NB4 (cell line): ENCODE measurements at regions not wholly inside any gene's neighbourhood (a gene's known extent, or its start where the extent isn't known, plus 50 kb on each side); places are given as distances from the start of the nearest gene placed in this dataset.

ENCODE experiments used
- DNase-seq: peaks from one replicate; pipeline ENCODE4 v3.0.0; 2010; ENCODE audit warnings: low read depth
- H3K4me3 ChIP-seq: one replicate; pipeline ENCODE4 v1.5.1; 2011; ENCODE audit warnings: mild to moderate bottlenecking, low read depth, low read length, moderate library complexity
- CTCF ChIP-seq: IDR thresholded peaks from one replicate; pipeline ENCODE4 v1.5.1; 2012; ENCODE audit warnings: low read depth, low read length
- MYC ChIP-seq: IDR thresholded peaks from 2 replicates; pipeline ENCODE4 v1.6.1; 2011; ENCODE audit warnings: low read depth, low read length
- POLR2A ChIP-seq: IDR thresholded peaks from 2 replicates; pipeline ENCODE4 v1.6.1; 2011; ENCODE audit warnings: mild to moderate bottlenecking; ENCODE audit not compliant: insufficient read length; ENCODE audit errors: extremely low read depth
- TF ChIP-seq, protein P1 (sequence below): IDR thresholded peaks from 2 replicates; pipeline ENCODE4 v1.6.1; 2011; ENCODE audit warnings: low read depth, low read length

DNA sequence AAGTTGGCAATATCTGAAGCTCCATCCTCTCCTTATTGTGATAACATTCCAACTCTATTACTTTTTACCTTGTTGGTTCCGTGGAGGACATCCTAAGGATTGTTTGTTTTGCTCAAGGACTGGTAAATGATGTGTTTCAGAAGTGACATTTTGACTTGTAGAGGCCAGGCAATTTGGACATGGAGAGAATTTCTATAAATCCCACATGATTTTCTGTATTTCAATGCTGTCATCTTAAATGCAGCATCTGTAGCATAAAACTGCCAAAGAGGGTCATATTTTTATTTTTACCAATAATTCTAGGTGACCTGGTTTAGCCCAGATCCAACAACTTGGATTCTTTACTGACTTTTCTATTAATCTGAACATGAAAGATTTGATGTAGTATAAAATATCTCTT is 328.4 kb downstream of the BMP4 start:
- H3K4me3 ChIP-seq: no peak overlapping the region
- no peak for TF ChIP-seq POLR2A
- TF ChIP-seq MYC: no peak
- TF ChIP-seq CTCF: no peak
- TF ChIP-seq, protein P1, sequence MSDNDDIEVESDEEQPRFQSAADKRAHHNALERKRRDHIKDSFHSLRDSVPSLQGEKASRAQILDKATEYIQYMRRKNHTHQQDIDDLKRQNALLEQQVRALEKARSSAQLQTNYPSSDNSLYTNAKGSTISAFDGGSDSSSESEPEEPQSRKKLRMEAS: no peak
- DNase-seq: no peak

- TF ChIP-seq MYC (no peak), CTCF (no peak), POLR2A (no peak)
- TF ChIP-seq, protein P1: no peak
- no peak overlapping the region for H3K4me3 ChIP-seq
- no peak for DNase-seq
Measured at GRCh38 chr14:53626761-53627160, 329.9 kb downstream of the BMP4 start.

- no peak overlapping the region for H3K4me3 ChIP-seq
- no peak for TF ChIP-seq MYC
- no peak for DNase-seq
Measured at GRCh38 chr14:53622447-53622846, 334.2 kb downstream of the BMP4 start.

- no peak for DNase-seq
- TF ChIP-seq CTCF (no peak), MYC (no peak), POLR2A (no peak)
- TF ChIP-seq, protein P1: no peak
- H3K4me3 ChIP-seq: no peak overlapping the region
Measured at GRCh38 chr14:53621921-53622320, 334.7 kb downstream of the BMP4 start.

DNA sequence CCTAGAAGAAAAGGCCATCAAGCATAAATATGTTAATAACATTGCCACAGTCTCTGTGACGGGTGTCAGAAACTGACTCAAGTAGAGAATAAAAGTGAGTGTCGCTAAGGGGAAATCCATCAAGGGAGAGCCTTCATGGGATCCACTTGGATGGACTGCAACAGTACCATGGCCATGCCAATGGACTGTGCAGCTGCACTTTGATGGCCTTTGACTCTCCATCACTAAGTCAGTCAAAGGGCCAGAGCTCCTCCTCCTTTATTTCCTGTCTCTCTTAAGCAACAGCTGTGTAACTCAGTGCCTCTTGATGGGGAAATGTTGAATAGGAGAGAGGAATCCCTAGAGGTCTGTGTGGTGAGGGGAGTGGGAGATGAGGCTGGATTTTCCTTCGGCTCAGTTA is 335.2 kb downstream of the BMP4 start:
- no peak for TF ChIP-seq MYC
- TF ChIP-seq POLR2A: no peak
- no peak for TF ChIP-seq CTCF
- TF ChIP-seq, protein P1: no peak
- DNase-seq: no peak
- H3K4me3 ChIP-seq: no peak overlapping the region

GRCh38 chr14:53620890-53621289 is 335.7 kb downstream of the BMP4 start:
- no peak for DNase-seq
- no peak overlapping the region for H3K4me3 ChIP-seq
- TF ChIP-seq MYC: no peak
- TF ChIP-seq CTCF: no peak
- TF ChIP-seq, protein P1: no peak
- TF ChIP-seq POLR2A: no peak
